A172 (cell line): ENCODE measurements at regions not wholly inside any gene's neighbourhood (a gene's known extent, or its start where the extent isn't known, plus 50 kb on each side); places are given as distances from the start of the nearest gene placed in this dataset.
"Not testable (repeated sequence)": the region's sequence is repeated elsewhere in the genome, so short reads cannot be mapped to it uniquely, and the experiment has no call there.

Experiments
- DNase-seq: peaks from one replicate; pipeline ENCODE4 v3.0.0-alpha.2; 2015; ENCODE audit warnings: low spot score

- no peak for DNase-seq
Measured at GRCh38 chr7:84735011-84735410, 451.8 kb downstream of the SEMA3D start.

DNA sequence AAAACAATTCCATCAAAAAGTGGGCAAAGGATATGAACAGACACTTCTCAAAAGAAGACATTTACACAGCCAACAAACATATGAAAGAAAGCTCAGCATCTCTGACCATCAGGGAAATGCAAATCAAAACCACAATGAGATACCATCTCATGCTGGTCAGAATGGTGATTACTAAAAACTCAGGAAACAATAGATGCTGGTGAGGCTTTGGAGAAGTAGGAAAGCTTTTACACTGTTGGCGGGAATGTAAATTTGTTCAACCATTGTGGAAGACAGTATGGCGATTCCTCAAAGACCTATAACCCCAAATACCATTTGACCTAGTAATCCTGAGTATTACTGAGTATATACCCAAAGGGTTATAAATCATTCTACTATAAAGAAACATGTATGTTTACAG is 452.9 kb downstream of the SEMA3D start:
- DNase-seq, result not testable (repeated sequence)

DNA sequence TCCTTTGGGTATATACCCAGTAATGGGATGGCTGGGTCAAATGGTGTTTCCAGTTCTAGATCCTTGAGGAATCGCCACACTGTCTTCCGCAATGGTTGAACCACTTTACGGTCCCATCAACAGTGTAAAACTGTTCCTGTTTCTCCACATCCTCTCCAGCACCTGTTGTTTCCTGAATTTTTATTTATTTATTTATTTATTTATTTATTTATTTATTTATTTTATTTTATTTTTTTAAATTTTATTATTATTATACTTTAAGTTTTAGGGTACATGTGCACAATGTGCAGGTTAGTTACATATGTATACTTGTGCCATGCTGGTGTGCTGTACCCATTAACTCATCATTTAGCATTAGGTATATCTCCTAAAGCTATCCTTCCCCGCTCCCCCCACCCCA is 456.0 kb downstream of the SEMA3D start:
- DNase-seq, result not testable (repeated sequence)

DNA sequence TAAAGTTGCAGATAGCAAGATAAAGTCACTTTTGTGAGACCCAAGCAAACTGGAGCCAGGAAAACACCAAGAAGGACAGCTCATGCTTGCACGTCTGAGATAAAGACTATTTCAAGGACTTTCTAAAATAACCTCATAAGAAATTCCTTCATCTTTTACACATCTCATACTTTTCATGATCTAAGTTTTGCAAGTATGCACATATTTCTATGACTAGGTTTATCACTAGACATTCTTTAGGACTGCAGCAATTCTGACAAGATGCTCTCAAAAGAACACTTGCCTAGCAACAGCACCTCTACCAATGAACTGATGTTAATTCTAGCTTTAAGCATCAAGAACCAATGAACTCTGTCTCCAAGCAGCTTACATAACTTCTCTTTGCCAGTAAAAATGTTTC is 457.6 kb downstream of the SEMA3D start:
- DNase-seq, result peak; percentile 42

DNA sequence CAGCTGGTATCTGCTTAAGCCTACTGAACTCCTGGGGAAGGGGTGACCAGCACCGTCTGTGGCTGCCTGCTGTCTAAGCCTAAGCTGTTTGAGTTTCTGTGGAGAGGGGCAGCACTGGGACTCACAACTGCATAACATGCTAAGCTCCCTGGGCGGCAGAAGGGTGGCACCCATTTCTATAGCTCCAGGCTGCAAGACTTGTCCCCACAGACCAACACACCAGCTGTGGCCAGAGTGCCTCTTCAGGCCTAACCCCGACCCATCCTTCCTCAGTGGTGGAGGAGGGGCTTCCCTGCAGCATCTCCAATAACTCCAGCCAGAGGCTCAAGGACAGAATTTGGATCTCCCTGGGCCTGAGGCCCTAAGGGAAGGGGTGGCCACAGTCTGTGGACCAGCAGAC is 464.1 kb downstream of the SEMA3D start:
- DNase-seq, result no peak

- DNase-seq, result peak; percentile 10
Measured at GRCh38 chr7:84722086-84722485, 464.8 kb downstream of the SEMA3D start.

DNA sequence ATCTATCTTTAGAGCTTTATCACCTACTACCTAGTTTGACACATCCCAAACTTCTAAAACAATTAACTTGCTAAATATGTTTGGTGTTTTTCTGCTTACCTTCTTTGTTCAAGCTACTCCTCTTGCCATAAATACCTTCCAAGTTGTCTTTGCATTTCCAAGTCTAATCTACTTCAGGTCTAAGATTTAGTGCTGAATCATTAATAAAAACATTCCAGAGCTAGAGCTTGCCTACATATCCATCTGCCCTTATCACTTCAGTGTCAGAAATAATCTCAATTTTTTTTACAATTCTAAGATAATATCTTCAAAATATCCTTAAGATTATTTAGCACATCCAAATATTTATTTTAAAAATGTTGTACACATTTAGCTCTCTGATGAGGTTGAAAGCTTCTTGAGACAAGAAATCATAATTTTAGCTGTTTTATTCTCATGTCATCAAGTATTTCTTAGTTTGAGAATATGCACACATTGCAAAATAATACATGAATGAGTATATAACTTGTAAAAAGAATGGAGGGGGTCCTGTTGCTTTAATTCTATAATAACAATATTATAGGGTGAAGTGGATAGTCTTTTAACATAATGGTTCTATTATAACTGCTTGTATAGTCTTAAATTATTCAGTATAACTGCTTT is 466.3 kb downstream of the SEMA3D start:
- peak; percentile 11 for DNase-seq

DNA sequence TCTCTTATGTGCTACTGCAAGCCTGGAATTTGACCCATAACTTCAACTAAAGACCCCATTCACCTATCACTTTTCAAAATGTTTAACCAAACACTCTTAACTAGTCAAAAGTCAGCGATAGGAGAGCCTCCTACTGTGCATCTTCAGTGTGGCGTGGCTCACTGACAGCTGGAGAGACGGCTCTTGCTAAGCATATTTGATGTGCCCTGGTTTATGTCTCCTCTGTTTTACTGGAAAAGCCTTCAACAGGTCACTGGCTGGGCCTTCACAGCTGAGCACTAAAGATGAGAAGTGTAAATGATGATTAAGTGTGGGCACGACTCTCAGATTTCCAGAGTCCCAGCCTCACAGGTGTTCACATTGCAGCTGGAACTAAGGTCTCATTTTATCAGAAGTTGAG is 472.1 kb downstream of the SEMA3D start:
- DNase-seq, result no peak

- DNase-seq, result no peak
Measured at GRCh38 chr7:84712374-84713121, 474.3 kb downstream of the SEMA3D start.

DNA sequence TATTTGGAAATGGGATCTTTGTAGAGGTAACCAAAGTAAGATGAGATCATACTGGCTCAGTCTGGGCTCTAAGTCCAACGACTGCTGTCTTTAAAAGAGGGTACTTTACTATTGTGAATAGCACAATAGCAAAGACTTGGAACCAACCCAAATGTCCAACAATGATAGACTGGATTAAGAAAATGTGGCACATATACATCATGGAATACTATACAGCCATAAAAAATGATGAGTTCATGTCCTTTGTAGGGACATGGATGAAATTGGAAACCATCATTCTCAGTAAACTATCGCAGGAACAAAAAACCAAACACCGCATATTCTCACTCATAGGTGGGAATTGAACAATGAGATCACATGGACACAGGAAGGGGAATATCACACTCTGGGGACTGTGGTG is 476.3 kb downstream of the SEMA3D start:
- DNase-seq, result not testable (repeated sequence)

GRCh38 chr7:84705706-84706105 is 481.1 kb downstream of the SEMA3D start:
- peak; percentile 22 for DNase-seq

- no peak for DNase-seq
Measured at GRCh38 chr7:84705079-84705478, 481.8 kb downstream of the SEMA3D start.

DNA sequence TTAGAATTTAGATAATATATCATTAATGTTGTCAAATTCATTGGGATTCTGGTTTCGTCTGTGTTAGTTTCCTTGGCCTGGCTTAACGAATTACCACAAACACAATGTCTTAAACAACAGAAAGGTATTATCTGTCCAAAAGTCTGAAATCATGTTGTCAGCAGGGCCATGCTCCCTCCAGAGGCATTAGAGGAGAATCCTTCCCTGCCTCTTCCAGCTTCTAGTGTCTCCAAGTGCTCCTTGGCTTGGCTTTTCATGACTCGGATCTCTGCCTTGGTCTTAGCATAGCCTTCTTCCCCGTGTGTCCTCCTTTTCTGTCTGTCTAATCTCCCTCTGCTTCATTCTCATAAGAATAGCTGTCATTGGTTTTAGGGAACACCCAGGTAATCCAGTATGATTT is 482.5 kb downstream of the SEMA3D start:
- no peak for DNase-seq

- peak; percentile 94 for DNase-seq
Measured at GRCh38 chr7:84701524-84702306, 485.1 kb downstream of the SEMA3D start.

- DNase-seq, result no peak
Measured at GRCh38 chr7:84700563-84701370, 486.1 kb downstream of the SEMA3D start.

- DNase-seq, result peak; percentile 42
Measured at GRCh38 chr7:84697506-84697905, 489.4 kb downstream of the SEMA3D start.

GRCh38 chr7:84693483-84693882 is 493.4 kb downstream of the SEMA3D start:
- no peak for DNase-seq

DNA sequence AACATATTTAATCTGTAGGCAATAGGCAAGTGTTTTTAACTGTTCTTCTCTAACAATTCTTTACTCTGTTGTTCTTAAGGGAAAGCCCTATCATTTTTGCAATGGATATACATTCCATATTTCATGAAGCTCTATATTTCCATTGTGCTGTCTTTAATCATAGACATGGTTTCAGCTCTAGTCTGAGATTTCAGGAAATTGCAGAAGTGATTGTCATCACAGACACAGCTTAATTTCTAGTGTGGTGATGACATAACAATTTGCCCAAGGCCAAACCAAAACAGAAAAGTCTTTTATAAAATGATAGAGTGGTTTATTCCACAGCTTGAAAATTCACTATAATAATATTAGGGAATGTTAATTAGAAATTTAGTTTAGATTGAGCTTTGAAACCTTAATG is 494.1 kb upstream of the SEMA3A start:
- DNase-seq, result no peak

GRCh38 chr7:84686373-84686772 is 491.8 kb upstream of the SEMA3A start:
- no peak for DNase-seq

DNA sequence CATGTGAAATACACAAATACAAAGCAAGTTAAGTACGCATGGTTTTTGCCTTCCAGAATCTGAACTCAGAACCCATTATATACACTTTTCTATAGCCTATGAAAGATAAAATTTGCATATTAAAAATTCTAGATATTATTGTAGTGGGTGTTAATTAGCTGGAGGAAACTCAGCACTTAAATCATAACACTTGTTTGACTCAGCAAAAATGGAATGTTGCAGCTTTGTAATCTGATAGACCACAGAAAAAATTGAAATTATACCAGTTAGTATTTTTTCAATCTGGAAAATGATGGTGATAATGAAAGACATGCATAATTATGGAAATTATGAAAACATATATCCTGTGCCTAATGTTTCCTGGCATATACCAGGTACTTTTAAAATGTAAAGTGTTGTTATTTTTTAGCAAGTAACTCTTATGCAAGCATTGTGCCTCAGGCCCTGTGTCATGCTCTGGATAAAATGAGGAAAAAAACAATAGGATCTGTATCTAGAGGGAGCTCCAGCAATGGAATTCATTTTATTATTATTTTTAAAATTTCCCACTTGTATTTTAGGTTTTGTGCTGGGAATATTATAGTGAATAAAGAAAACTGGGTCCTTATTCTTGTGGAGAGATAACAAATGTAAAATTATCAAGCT is 490.4 kb upstream of the SEMA3A start:
- DNase-seq, result no peak

GRCh38 chr7:84682543-84682942 is 488.0 kb upstream of the SEMA3A start:
- DNase-seq, result no peak
